Left hindlimb (tissue), 1 donor: ENCODE measurements at regions not wholly inside any gene's neighbourhood (a gene's known extent, or its start where the extent isn't known, plus 50 kb on each side); places are given as distances from the start of the nearest gene placed in this dataset.
"Not testable (repeated sequence)": the region's sequence is repeated elsewhere in the genome, so short reads cannot be mapped to it uniquely, and the experiment has no call there.

ENCODE experiments used
- DNase-seq: peaks from one replicate; pipeline ENCODE4 v3.0.0-alpha.2; 2018

- DNase-seq, result no peak
These were observed 245.1 kb upstream of the SLC7A11 start for GRCh38 chr4:138487230-138487629.

DNA sequence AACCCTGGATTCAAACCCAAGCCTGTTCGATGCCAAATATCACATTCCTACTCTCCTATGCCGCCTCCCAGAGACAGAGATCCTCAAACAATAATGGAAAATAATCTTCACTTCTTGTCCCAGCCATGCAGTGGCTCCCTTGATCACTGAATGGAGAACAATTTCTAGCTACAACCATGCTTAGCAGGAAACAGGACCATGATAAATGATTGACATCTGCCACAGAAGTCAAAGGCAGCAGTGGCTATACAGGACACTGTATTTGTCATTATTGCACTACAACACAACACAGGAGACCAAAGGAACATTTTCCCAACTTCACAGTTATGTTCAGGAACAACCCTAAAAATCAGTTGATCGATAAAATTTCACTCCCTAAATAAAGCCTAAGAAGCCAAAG lies 243.3 kb upstream of the SLC7A11 start:
- DNase-seq, result no peak

GRCh38 chr4:138475116-138475515 lies 233.0 kb upstream of the SLC7A11 start:
- no peak for DNase-seq

DNA sequence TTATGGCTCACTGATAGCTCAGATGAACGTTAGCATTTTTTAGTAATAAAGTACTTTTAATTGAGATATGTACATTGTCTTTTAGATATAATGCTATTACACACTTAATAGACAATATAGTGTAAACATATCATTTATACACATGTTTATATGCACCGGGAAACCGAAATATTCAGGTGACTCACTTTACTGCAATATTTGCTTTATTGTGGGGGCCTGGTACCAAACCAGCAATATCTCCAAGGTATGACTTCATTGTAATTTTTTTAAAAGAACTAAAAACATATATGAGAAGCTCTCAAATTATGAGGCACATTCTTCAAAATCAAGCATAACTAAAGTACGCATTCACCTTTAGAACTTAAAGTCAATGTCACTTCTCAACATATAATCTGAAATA lies 231.2 kb upstream of the SLC7A11 start:
- no peak for DNase-seq

GRCh38 chr4:138460477-138461414 lies 218.6 kb upstream of the SLC7A11 start:
- DNase-seq, result no peak

- no peak for DNase-seq
These were observed 216.6 kb upstream of the SLC7A11 start for GRCh38 chr4:138458751-138459150.

GRCh38 chr4:138456349-138456748 lies 214.2 kb upstream of the SLC7A11 start:
- not testable (repeated sequence) for DNase-seq

DNA sequence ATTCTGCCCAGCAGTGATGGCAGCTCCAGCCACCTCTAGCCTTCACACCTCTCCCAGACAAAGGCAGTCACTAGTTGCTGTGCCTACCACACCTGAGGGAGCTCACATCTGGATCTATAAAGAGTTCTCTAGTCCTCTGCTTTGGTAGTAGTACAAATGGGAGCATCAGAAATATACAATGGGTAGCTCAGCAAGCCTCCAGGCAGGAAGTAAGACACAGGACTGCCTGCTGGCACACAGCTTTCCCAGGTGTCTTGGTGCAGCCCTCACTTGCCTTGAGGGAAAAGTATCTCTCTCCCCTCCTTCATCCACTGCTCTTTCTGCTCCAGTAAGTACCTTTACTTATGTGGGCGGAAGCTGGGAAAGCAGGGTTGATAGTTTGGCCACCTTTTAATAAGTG lies 212.9 kb upstream of the SLC7A11 start:
- DNase-seq, result no peak

GRCh38 chr4:138452826-138453225 lies 210.7 kb upstream of the SLC7A11 start:
- DNase-seq, result no peak

- no peak for DNase-seq
These were observed 209.1 kb upstream of the SLC7A11 start for GRCh38 chr4:138451276-138451663.

GRCh38 chr4:138450546-138451275 lies 208.6 kb upstream of the SLC7A11 start:
- DNase-seq, result no peak

GRCh38 chr4:138449938-138450337 lies 207.8 kb upstream of the SLC7A11 start:
- no peak for DNase-seq

GRCh38 chr4:138448169-138448568 lies 206.0 kb upstream of the SLC7A11 start:
- no peak for DNase-seq

DNA sequence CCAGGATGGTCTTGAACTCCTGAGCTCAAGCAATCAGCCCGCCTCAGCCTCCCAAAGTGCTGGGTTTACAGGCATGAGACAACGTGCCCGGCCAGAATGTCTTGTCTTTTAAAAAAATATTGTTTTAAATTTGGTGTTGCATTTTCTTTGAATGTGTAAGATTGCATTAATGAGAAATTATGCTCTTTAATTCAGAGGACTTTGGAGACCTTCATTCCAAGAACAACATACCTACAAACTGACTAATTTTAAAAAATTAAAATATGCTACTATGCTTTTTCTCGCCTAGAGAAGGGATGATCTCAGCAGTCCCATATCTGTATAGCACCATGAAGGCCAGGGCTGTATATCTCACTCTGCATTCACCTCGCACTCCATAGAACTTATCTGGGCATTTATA lies 204.3 kb upstream of the SLC7A11 start:
- DNase-seq, result no peak

GRCh38 chr4:138445098-138445497 lies 202.9 kb upstream of the SLC7A11 start:
- no peak for DNase-seq

GRCh38 chr4:138444260-138444659 lies 202.1 kb upstream of the SLC7A11 start:
- DNase-seq, result no peak

GRCh38 chr4:138439143-138439581 lies 197.0 kb upstream of the SLC7A11 start:
- DNase-seq, result no peak

GRCh38 chr4:138438608-138439007 lies 196.5 kb upstream of the SLC7A11 start:
- no peak for DNase-seq

- DNase-seq, result no peak
These were observed 195.2 kb upstream of the SLC7A11 start for GRCh38 chr4:138437263-138437851.

DNA sequence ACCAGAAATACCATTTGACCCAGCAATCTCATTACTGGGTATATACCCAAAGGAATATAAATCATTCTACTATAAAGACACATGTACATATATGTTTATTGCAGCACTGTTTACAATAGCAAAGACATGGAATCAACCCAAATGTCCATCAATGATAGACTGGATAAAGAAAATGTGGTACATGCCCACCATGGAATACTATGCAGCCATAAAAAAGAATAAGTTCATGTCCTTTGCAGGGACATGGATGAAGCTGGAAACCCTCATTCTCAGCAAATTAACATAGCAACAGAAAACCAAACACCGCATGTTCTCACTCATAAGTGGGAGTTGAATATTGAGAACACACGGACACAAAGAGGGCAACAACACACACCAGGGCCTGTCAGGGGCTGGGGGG lies 193.6 kb upstream of the SLC7A11 start:
- not testable (repeated sequence) for DNase-seq

- not testable (repeated sequence) for DNase-seq
These were observed 192.9 kb upstream of the SLC7A11 start for GRCh38 chr4:138435046-138435445.

GRCh38 chr4:138428611-138429010 lies 186.5 kb upstream of the SLC7A11 start:
- no peak for DNase-seq

DNA sequence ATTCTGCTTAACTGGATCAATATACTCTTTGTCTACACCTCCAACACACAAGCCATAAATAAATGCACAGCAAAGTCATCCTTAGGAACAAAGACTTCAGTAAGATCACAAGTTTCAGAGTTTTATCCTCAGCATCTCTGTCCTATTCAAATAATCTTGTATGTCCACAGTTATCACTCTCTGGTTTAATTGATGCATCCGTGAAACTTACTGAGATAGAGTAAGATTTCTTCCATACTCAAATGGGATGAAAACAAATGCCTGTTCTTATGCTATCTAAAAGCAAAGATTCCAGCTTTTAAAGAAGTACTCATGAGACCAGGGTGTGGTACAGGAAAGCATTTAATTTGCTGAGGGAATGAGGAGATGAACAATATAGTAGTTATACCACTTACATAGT lies 184.6 kb upstream of the SLC7A11 start:
- DNase-seq, result no peak

- no peak for DNase-seq
These were observed 178.3 kb upstream of the SLC7A11 start for GRCh38 chr4:138420471-138420870.
